Hematopoietic multipotent progenitor cell (in vitro differentiated cells): ENCODE measurements at regions not wholly inside any gene's neighbourhood (a gene's known extent, or its start where the extent isn't known, plus 50 kb on each side); places are given as distances from the start of the nearest gene placed in this dataset.
A peak's percentile ranks its signal among the peaks of the same experiment; 100 is the strongest.

Experiments
- DNase-seq, 3 donors: peaks; one replicate each; pipeline ENCODE4 v3.0.0-alpha.2; 2011 to 2015; ENCODE audit warnings: low read depth in 2 of 3, low spot score in 2 of 3

DNA sequence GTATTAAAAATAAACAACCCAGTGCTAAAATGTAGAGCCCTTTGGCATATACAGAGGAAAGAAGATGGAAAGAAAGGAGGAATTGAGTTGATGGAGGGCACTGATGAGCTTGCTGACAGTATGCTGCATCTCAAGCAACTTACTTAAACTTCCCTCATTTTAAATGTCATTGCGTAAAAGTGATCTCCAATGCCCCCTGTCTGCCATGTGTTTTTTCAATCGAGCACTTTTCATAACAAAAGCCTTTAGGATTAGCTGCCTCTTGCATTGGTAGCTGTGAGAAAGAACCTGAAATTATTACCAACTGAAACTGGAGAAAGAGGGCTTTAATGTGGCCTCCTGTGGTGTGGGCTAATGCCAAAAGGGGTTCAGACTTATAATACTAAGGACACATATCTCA lies 541.6 kb downstream of the SUCLA2 start:
- DNase-seq = peak in 2 of 3 donors; percentile 9 to 54

DNA sequence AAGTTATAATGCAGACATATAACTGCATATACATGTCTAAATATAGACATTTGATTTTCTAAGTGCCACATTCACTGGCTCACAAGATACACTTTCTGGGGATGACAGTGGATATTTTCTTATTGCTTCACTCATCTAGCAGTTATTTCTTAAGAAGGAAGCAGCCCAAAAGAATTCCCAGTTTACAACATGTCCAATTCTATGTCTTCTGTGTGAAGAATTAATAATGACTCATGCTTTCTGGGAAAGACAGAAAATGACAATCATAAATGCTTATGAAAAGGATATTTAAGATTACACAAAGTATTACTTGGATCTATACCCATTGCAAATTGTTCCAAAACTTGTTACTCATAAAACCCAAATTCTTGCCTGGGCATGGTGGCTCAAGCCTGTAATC lies 543.4 kb downstream of the SUCLA2 start:
- DNase-seq = no peak

DNA sequence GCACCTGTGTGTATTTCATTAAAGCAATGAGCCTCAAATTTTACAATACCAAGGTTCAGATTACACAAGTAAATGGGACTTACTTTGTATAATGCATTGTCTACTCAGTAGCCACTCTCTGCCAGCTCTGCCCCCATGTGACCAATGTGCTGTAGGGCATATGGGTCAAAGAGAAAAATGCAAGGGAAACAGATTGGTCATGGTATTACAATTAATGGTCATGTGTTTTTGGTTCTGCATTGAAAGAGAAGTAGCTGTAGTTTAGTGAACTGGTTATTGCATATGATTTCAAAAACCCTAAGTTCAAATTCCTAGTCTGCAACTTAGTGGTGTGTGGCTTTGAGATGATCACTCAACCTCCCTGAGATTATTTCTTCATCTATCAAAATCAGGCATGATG lies 545.4 kb downstream of the SUCLA2 start:
- DNase-seq = peak in 2 of 3 donors; percentile 7 to 45

DNA sequence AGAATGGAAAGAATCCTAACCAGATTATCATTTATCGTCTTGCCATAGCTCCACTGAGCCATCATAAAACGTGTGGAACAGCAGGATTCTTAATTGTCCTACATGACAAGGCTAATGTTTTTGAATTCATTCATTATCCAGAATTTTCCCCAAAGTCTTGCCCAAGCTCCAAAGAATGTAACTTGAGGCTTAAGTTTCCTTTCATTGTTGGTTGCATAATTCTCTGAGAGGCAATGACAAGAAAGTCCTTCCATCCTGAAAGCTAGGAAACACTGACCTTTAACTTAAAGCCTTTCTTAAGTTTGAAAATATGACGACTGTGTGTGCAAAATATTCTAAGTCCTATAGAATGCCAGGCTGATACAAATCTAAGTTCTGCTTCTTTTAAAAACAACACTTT lies 546.1 kb downstream of the SUCLA2 start:
- no peak for DNase-seq

DNA sequence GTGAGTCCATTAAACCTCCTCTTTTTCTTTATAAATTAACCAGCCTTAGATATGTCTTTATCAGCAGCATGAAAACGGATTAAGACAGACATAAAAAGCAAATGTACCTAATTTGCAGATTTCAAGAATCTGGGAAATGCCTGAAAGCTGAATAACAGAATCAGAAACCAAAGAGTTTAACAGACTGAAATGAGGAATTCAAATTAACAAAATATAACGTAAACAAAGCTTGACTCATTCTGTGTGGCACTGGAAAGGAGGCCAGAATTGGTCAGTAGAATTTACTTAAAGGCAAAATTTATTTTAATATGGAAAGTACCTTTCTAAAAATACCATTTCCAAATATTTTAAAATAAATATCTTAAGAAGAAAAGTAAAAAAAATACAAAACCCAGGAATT lies 540.6 kb upstream of the HTR2A start:
- no peak for DNase-seq

DNA sequence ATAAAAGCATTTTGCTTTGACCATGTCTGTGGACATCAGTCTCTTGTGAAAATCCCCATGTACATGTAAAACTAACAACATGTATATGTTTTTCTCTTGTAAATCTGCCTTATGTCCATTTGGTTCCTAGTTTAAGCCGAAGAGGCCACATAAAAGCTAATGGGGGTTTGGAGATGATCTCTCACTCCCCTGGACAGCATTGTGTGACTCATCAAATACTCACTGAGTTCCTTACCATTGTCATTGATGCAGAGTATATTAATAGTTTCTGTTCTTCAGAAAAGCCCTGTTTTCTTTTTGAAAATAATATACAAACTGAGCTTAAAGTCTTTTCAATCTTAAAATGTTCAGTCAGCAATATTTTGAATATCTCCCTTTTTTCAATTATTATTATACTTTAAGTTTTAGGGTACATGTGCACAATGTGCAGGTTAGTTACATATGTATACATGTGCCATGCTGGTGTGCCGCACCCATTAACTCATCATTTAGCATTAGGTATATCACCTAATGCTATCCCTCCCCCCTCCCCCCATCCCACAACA lies 536.7 kb upstream of the HTR2A start:
- DNase-seq = no peak

DNA sequence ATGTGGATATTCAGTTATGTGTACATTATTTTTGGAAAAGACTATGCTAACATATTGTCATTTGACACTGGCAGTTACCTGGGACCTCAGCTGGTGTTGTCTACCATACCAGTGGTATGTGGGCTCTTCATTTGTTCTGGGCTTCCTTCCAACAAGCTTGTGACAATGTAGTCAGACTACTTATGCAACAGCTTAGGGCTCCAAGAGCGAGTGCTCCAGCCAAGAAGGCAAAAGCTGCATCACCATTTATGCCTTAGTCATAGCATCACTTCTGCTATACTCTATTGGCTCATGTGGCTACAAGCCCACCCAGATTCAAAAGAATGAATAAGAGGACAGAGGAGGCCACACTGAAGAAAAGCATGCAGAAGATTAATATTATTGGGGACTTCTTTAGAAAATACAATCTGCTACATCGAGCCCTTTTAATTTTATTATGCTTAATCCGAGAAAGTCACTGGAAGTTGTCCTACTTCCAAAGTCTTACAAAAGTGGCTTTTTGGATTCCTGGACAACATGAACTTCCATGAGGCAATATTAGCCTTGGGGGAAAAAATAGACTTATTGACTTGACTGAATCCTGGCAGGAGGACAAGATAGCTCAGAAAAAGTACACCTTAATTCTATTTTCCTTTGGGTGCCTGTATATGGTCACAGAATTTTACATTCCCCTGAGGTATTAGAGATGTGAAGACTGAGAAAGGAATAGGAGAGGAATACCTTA lies 529.4 kb upstream of the HTR2A start:
- no peak for DNase-seq

DNA sequence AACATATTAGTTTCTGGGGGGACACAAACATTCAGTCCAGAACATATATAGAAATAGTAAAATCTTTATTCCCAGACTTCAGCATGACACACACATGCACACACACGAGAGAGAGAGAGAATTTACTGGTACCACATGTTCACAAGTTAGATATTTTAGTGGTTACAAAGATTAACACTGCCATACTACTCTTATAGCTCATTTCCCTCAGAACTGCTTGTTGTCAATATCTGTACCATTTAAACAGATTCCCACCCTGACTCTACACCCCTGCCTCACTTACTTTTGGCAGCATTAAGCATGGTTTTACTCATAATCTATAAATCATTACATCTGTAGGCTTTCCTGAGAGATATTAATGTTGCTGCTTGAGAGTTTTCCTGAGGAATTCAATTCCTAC lies 524.7 kb upstream of the HTR2A start:
- no peak for DNase-seq

DNA sequence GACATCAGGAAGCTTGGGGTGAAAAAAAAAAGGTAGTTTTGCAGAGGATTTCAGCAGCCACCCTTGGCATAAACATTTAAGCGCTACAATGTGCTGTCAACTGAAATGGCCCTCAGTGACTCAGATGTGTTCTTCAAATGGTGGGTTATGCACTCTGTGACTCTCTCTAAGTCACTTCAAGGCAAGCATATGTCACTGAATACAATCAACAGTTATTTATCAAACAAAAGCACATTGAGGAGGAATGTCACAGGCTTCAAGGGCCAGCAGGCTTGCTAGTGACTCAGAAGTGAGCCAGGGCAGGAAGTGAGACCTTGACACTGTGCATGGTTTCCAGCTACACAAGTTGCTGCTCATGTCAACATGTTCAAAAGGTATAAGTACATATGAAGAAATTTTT lies 523.7 kb upstream of the HTR2A start:
- DNase-seq = no peak

DNA sequence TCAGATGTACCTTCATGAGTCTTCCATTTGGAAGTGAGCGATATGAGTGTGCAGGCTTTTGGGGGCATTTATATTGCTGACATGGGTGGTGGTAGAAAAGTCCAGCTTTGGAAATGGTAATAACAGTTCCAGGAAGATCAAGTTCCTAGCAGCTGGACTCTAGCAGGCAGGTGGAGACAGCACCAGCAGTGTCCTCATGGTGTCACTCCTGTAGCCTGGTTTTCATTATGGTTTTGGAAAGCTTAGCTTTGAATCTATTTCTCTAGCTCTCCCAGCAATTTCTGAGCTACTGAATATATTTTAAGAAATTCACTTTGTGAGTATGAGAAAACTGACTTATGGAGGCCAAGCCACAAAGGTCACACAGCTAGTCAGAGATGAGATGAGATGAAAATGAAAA lies 523.2 kb upstream of the HTR2A start:
- DNase-seq = no peak

DNA sequence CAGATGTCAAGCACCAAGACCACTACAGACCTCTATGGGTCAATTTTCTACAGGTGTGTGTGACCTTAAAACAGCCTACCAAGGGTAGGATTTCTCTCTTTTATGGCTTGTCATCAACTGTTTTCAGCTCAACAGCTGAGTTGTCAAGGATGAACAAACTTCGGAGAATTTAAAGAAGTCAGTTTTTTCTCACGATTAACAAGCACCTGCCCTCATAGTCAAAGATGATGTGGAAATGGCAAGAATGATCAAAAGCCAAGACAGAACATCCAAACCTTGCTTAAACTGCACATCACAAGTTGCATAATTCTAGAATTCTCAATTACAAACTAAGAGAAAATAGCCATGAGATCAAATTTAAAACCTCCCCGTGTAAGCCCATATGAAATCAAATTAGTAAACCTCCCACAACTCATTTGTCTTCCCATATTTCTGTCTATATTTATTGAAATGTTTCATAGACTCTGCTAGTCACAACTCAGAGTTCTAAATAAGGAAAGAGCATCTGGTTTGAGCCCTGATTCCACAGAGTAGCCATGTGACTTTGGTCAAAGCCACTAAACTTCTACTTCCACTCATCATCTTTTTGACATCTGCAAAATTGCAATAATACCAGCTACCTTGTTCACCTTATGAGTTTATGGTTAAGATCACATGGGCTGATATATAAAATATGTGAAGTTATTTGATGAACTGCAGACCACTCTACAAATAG lies 521.5 kb upstream of the HTR2A start:
- DNase-seq = no peak

DNA sequence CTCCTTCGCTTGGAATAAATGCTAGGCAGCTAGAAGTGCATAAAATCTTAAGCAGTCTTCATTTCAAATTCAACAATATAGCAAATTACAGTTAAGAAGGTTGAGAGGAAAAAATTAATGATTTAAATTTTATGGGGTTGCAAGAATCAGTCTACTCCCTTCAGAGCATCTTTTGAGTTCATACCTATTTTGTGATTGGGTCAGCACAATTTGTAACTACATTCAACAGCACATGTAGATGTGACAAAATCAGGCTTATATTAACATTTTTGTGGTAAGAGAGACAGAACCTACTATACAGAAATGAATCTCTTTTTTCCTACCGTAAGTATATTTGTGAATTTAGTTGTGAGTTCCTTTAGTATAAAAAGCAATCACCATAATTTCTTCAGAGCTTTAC lies 520.6 kb upstream of the HTR2A start:
- DNase-seq = no peak

DNA sequence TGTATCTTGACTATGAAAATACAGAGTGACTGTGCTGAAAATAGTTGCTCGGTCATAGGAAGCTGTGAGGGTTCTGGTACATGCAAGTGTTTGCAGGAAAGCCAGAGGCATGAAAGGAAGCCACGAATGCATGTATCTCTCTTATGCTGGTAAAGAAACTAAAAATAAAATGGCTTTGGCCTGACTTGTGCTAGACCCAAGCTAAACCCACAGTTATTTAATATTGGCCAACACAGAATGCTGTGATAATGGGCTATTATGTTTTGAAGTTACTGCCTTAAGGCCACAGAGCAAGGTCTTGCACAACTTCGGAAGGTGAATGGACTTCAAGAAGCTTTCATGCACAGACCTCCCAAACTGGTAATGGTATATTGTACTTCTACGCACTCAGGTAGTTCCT lies 518.2 kb upstream of the HTR2A start:
- DNase-seq = no peak

DNA sequence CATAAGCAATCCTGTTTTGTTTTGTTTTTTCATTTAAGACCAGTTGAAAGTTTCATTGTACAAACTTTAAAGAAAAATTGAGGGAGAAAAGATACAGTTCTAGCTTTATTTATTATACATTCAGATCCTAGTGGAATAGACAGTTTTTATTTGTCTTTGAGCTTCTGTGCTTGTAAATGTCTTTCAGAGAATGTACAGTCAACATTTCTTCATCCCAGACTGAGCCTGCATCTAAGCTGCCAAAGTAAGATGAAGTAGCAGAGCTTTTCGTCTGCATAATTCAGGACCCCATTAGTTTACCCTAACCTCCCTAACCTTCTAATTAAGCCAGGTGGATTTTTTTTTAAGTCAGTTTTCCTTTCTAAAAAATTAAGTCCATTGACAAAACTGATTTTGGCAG lies 516.7 kb upstream of the HTR2A start:
- DNase-seq = no peak

DNA sequence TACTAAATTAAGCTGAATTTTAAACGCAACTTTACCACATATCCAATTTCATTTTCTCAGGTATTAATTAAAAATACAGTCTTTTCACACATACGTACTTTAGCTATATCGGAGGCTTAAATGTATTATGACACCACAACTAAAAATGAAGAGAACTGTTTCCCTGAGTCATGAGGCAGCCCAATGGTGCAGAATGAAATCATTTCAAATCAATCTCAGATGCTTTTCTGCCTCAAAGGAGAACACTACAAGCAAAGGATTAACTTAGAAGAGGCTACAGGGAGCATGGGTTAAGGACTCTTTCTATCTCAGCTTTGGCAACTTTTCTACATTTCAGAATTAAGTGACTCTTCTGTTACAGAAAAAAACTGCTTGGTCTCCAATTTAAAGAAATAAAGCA lies 516.3 kb upstream of the HTR2A start:
- no peak for DNase-seq

DNA sequence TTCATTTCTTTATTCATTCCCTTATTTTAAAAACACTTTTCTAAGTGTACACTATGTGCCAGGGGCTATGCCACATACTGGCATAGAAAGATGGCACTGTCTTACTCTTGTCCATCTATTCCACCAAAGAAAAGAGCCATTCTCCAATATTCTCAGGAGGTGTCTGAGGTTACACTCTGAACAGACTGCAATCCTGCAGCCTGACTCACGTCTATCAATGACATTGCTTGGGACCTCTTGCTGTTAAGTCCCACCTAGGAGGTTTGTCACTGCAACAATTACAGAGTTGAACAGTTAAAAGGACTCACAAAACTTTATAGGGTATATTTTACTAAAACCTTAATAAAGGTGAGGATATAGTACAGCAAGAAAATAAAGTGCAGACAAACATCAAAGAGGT lies 512.9 kb upstream of the HTR2A start:
- DNase-seq = no peak

DNA sequence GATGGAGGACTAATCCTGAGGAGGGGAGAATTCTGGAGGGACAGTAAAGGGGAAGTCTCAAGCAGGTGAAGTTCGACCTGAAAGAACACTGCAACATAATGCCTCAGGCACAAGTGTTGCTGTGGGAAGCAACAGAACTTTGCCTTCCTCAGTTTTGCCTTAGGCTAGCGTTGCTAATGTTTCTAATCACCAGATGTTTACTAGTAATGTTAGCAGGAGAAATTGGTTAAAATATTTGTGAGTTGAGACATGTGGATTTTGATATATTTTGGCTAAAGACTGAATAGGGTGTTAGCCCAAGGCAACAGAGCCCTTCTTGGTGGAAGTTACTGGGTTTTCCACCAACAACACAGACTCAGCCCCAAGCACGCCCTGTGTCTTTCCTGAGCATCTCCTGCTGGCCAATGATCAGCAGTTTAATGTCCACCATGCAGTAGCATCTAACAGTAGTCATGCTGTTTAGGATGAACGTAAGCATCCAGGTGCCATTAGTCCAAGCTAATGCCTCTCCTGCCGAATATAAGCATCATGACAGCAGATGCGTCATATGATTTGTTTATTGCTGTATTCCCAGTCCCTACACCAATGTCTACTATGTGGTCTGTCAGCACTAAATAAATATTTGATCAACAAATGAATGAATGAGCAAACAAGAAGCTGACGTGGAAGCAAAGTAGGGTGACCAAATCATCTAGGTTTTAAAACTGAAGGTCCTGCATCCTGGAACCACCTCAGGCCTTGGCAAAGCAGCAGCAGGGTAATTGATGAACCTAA lies 511.9 kb upstream of the HTR2A start:
- no peak for DNase-seq

DNA sequence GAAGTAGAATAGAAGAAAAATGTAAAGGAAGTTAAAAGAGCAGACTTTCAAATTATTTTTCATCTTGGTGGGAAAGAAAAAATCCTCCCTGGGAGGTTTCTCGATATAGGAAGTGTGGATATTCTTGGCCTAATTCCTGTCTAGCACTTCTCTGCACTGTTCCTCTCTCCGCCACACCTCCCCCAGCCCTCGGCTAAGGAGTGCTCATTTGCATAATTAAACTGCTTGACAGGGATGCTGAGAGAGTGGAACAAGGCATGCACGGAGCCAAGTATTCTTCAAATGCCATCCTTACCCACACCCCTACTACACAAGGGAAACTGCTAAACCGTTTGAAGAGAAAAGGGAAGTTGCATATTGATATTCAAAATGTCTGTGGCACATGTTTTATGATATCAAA lies 511.0 kb upstream of the HTR2A start:
- DNase-seq = no peak

DNA sequence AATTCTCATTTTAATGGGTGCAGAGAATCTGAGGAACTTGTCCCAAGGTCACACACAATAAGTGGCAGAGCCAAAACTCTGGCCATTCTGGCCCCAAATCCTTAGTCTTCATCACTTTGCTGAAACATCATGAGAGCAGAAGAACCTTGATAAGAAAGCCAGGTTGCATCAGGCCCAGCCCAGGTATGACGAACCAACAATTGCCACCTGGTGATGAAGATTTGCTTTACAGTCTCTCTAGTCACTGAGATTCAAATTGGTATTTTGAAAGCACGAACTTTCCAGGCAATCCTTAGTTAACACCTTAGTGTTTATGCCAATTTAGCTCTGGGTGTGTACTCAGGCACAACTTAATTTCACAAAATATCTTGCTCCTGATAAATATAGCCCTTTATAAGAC lies 502.7 kb upstream of the HTR2A start:
- DNase-seq = no peak

DNA sequence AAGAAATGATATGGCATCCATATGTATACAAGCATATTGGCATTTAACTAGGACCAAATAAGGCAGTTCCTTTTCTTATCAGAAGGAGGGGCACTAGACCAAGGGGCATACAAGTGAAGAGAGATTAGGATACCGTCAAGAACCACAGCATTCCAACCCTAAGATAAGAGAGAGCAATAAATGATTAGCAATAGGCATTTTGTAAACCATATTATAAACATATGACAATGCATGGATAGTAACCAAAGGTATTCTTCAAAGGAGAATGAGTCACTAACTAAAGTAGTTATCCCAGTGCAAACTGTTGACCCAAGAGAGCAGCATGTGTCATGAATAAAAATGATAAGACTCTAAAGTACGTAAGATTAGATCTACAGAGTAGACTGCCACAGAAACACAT lies 500.9 kb upstream of the HTR2A start:
- no peak for DNase-seq

DNA sequence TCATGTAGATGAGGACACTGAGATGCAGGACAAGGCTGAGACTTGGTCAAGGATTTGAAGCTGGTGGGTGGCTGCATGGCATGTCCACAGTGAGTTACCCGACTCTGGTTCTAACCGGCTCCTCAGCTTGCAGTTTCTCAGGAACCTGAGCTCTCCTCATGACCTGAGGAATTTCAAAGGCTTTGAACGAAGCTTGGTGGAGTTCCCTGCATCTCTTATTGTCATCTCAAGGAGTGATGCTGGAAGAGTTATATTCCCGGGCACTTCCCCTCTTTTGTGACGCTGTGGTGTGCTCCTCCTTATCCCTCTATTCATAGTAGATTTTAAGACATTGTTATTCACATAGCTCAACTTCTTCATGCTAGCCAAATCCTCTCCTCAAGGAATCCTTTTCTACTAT lies 500.1 kb upstream of the HTR2A start:
- no peak for DNase-seq

DNA sequence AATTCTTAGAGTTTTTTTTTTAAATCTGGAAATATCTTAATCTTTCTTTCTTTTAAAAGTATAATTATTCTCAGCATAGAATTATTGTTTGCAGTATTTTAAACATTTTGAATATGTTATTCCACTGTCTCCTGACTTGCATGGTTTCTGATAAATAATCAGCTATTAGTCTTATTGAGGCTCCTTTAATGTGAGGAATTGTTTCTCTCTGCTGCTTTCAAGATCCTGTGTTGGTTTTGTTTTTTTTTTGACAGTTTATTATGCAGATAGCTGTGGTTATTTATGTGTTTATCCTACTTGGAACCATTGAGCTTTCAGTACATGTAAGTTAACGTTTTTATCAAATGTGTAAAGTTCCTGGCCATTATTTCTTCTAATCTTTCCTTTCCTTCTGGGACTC lies 477.9 kb upstream of the HTR2A start:
- no peak for DNase-seq
